ENCODE measurements at regions not wholly inside any gene's neighbourhood (a gene's known extent, or its start where the extent isn't known, plus 50 kb on each side); places are given as distances from the start of the nearest gene placed in this dataset.

DNA sequence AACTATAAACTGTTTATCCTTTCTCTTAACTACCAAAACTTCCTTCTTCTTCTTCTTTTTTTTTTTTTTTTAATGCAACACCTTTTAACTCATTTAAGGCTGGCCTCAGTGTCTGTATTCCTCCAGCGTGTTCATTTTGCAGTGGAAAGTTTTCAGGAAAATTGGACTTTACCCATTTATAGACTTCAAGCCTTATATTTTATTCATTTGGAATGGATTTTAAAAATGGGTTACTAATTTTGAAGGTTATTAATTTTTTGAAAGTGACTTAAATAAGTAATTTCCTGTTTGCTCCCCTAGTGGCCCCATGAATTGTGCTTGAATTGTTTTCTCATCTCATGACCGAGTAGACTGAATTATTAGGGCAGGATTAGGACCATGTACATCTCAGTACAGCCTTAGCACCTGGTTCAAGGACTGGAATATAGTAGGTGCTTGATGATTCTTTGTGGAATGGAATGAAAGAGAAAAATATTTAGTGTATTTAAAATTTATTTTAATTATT, 282.7 kb downstream of the ANKRD50 start:
- TF ChIP-seq, protein P1, sequence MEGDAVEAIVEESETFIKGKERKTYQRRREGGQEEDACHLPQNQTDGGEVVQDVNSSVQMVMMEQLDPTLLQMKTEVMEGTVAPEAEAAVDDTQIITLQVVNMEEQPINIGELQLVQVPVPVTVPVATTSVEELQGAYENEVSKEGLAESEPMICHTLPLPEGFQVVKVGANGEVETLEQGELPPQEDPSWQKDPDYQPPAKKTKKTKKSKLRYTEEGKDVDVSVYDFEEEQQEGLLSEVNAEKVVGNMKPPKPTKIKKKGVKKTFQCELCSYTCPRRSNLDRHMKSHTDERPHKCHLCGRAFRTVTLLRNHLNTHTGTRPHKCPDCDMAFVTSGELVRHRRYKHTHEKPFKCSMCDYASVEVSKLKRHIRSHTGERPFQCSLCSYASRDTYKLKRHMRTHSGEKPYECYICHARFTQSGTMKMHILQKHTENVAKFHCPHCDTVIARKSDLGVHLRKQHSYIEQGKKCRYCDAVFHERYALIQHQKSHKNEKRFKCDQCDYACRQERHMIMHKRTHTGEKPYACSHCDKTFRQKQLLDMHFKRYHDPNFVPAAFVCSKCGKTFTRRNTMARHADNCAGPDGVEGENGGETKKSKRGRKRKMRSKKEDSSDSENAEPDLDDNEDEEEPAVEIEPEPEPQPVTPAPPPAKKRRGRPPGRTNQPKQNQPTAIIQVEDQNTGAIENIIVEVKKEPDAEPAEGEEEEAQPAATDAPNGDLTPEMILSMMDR (conservative IDR thresholded peaks at IDR 0.05 in 1 of 2, IDR thresholded peaks at IDR 0.05 in 1 of 2; ENCODE audit: extremely low read depth in 1 of 2, insufficient read depth in 1 of 2, low read depth in 1 of 2, low read length in 2 of 2): no peak
- no peak for TF ChIP-seq EZH2 (IDR thresholded peaks at IDR 0.05; ENCODE audit: borderline replicate concordance, low read length)
